ENCODE measurements at regions not wholly inside any gene's neighbourhood (a gene's known extent, or its start where the extent isn't known, plus 50 kb on each side); places are given as distances from the start of the nearest gene placed in this dataset.

- Histone ChIP-seq H3K9me3 (no peaks in the 10 kb centered on the region), H3K27ac (no peak overlapping the region), H3K4me1 (no peaks in the 10 kb centered on the region), H3K27me3 (peaks cover 0 to 15% (median 0%) of the 10 kb centered on the region in 7 donors), H3K36me3 (no peaks in the 10 kb centered on the region), H3K4me3 (no peak overlapping the region)
- intact Hi-C loops (cut with DNase I): no loop called here
- whole genome bisulfite sequencing, 2 donors: 46 to 100% methylated on average over 1 of the region's 1 CpG
- ATAC-seq: no peak
- TF ChIP-seq CTCF (IDR thresholded peaks at IDR 0.05): no peak
- DNase-seq: no peak
Measured at GRCh38 chr2:104493698-104494097, 360.2 kb upstream of the POU3F3 start.

- H3K36me3 ChIP-seq: no peaks in the 10 kb centered on the region
- H3K27me3 ChIP-seq: peaks cover 0 to 35% (median 0%) of the 10 kb centered on the region in 7 donors
- no peak overlapping the region for H3K4me3 ChIP-seq
- H3K4me1 ChIP-seq: no peaks in the 10 kb centered on the region
- DNase-seq (no peak), ATAC-seq (no peak)
- WGBS, 2 donors: 91 to 92% methylated on average over 6 of the region's 6 CpGs
- no peak for TF ChIP-seq CTCF (IDR thresholded peaks at IDR 0.05)
- no peaks in the 10 kb centered on the region for H3K9me3 ChIP-seq
- intact Hi-C loops (cut with DNase I): no loop called here
- H3K27ac ChIP-seq: no peak overlapping the region
Measured at GRCh38 chr2:104501342-104501741, 352.6 kb upstream of the POU3F3 start.

DNA sequence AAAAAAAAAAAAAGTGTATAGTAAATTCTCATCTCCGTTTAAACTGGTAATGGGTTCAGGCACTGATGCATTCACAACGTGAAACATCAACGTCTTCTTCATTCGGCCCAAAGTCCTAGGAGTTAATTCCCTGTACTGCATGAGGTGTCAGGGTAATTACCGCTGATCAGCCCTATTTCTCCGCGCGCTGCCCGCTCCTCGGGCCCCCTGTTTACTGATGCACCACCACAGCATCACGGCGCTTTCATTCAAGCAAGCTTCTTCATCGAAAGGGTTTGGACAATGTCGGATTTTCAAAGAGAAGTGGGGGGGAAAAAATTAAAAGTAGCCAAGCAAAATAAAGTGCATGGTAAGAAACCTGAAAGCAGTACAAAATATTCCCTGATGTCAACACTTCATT is 352.0 kb upstream of the POU3F3 start:
- WGBS, 2 donors: 91% methylated on average over 14 of the region's 14 CpGs

DNA sequence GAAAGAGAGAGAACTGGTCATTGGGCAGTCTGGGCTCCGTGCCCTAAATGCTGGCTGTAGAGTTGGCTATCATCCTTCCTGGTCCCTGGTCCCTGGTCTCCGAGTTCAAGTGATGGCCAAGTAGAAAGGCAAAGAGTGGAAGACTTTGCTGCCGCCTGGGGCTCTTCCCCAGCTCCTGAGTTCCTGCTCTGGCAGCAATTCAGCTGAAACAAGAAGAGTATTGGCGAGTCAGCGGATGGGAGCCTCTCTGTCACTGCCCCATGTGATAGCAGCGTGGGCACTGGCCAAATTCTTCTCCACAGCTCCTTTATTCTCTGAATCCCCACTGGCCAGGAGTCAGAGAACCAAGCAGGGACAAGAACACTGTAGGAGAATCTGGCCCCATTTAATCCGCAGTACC is 351.0 kb upstream of the POU3F3 start:
- ATAC-seq (no peak), DNase-seq (no peak)
- H3K4me3 ChIP-seq: no peak overlapping the region
- H3K4me1 ChIP-seq: no peaks in the 10 kb centered on the region
- intact Hi-C loops (cut with DNase I): no loop called here
- WGBS, 2 donors: 52 to 61% methylated on average over 7 of the region's 7 CpGs
- TF ChIP-seq CTCF (IDR thresholded peaks at IDR 0.05): no peak
- no peaks in the 10 kb centered on the region for H3K36me3 ChIP-seq
- H3K27me3 ChIP-seq: peaks cover 0 to 27% (median 0%) of the 10 kb centered on the region in 7 donors
- H3K9me3 ChIP-seq: peaks cover 0 to 2% (median 0%) of the 10 kb centered on the region in 11 donors
- H3K27ac ChIP-seq: no peak overlapping the region

More for the DNA sequence above, 352.0 kb upstream of the POU3F3 start:
- Histone ChIP-seq H3K4me3 (no peak overlapping the region), H3K27me3 (peaks cover 0 to 35% (median 0%) of the 10 kb centered on the region in 7 donors), H3K9me3 (peaks cover 0 to 2% (median 0%) of the 10 kb centered on the region in 11 donors), H3K27ac (no peak overlapping the region), H3K36me3 (no peaks in the 10 kb centered on the region), H3K4me1 (no peaks in the 10 kb centered on the region)
- intact Hi-C loops (cut with DNase I): no loop called here
- no peak for DNase-seq
- no peak for ATAC-seq
- no peak for TF ChIP-seq CTCF (IDR thresholded peaks at IDR 0.05)

All from heart right ventricle (tissue), 16 donors.